H1 (cell line): ENCODE measurements at regions not wholly inside any gene's neighbourhood (a gene's known extent, or its start where the extent isn't known, plus 50 kb on each side); places are given as distances from the start of the nearest gene placed in this dataset.

Experiments
- CTCF ChIA-PET: fragments of 300-600 bp; sonication (Branson Sonifier 250); formaldehyde crosslinking; loops from one replicate; lab custom pipeline; 2021; ENCODE audit not compliant: partially characterized antibody; lab: Charles Lee
- POLR2A ChIA-PET: fragments of 300-600 bp; sonication (Branson Sonifier 250); formaldehyde crosslinking; loops from one replicate; lab custom pipeline; 2021; ENCODE audit warnings: inconsistent platforms; ENCODE audit not compliant: partially characterized antibody; lab: Charles Lee
- DNase-seq, 2 experiments: peaks; one replicate each; pipeline versions ENCODE4 v3.0.0 to v3.0.0-alpha.2; 2010 to 2022; ENCODE audit warnings: low spot score in 2 of 2, low read depth in 1 of 2, mixed read lengths in 1 of 2
- FAIRE-seq: peaks from 2 replicates; lab custom pipeline; 2011; peaks lifted over from hg19 to GRCh38; lab: Jason Lieb, UNC
- H2AFZ ChIP-seq: 2 replicates; pipeline ENCODE4 v1.8.1; 2012; ENCODE audit warnings: low read length, inconsistent platforms
- H2AK5ac ChIP-seq: 2 replicates; pipeline ENCODE4 v1.6.1; 2013; ENCODE audit warnings: low read depth, low read length
- H2BK120ac ChIP-seq: replicated peaks from 2 replicates; pipeline ENCODE3; 2013; ENCODE audit warnings: low read depth, low read length, inconsistent platforms
- H2BK12ac ChIP-seq: 2 replicates; pipeline ENCODE4 v1.6.1; 2013; ENCODE audit warnings: low read depth, low read length
- H2BK15ac ChIP-seq: 2 replicates; pipeline ENCODE4 v1.6.1; 2013; ENCODE audit warnings: low read length
- H2BK20ac ChIP-seq: 2 replicates; pipeline ENCODE4 v1.6.1; 2013; ENCODE audit warnings: low read length
- H2BK5ac ChIP-seq: 2 replicates; pipeline ENCODE4 v1.6.1; 2013; ENCODE audit warnings: low read depth, low read length
- H3K14ac ChIP-seq: 2 replicates; pipeline ENCODE4 v1.6.1; 2013; ENCODE audit warnings: inconsistent platforms; ENCODE audit not compliant: insufficient read length
- H3K18ac ChIP-seq: 2 replicates; pipeline ENCODE4 v1.6.1; 2013; ENCODE audit warnings: low read length; ENCODE audit errors: extremely low read depth
- H3K23ac ChIP-seq: 2 replicates; pipeline ENCODE4 v1.6.1; 2013; ENCODE audit warnings: inconsistent platforms; ENCODE audit not compliant: insufficient read length
- H3K23me2 ChIP-seq: 2 replicates; pipeline ENCODE4 v1.6.1; 2013; ENCODE audit warnings: low read depth, low read length
- H3K27ac ChIP-seq: 2 replicates; pipeline ENCODE4 v1.6.1; 2011; ENCODE audit warnings: low read depth, low read length, inconsistent platforms
- H3K27me3 ChIP-seq, 4 experiments: replicated peaks in 1 of 4; 1 replicate in 1 of 4; 2 replicates in 3 of 4; pipeline versions ENCODE4 v1.6.1 to v1.8.1; 2011 to 2013; ENCODE audit warnings: low read length in 3 of 4, mild to moderate bottlenecking in 3 of 4, inconsistent platforms in 2 of 4, mixed read lengths in 2 of 4, moderate library complexity in 1 of 4; ENCODE audit not compliant: control insufficient read depth in 3 of 4, insufficient read depth in 3 of 4; ENCODE audit errors: extremely low read depth in 1 of 4
- H3K36me3 ChIP-seq, 4 experiments: 2 replicates each; pipeline versions ENCODE4 v1.6.1 to v1.8.1; 2011 to 2013; ENCODE audit warnings: mild to moderate bottlenecking in 4 of 4, low read length in 3 of 4, moderate library complexity in 2 of 4, control low read depth in 1 of 4, inconsistent platforms in 1 of 4; ENCODE audit not compliant: insufficient read depth in 4 of 4, control insufficient read depth in 2 of 4
- H3K4ac ChIP-seq: replicated peaks from 2 replicates; pipeline ENCODE3; 2013; ENCODE audit warnings: low read length, low read depth, mixed read lengths, inconsistent platforms; ENCODE audit not compliant: insufficient read length
- H3K4me1 ChIP-seq, 4 experiments: replicated peaks in 1 of 4; 1 replicate in 1 of 4; 2 replicates in 3 of 4; pipeline versions ENCODE4 v1.6.1 to v1.8.1; 2011 to 2013; ENCODE audit warnings: low read length in 3 of 4, inconsistent platforms in 2 of 4, mixed read lengths in 1 of 4; ENCODE audit not compliant: insufficient read depth in 4 of 4, control insufficient read depth in 3 of 4
- H3K4me2 ChIP-seq, 2 experiments: 2 replicates each; pipeline versions ENCODE4 v1.6.1 to v1.8.1; 2011 to 2013; ENCODE audit warnings: low read depth in 2 of 2, low read length in 2 of 2, control low read depth in 1 of 2, inconsistent platforms in 1 of 2, mild to moderate bottlenecking in 1 of 2; ENCODE audit not compliant: insufficient read depth in 1 of 2
- H3K4me3 ChIP-seq, 4 experiments: fragments of 200-600, 300-600 bp in 1 of 4; sonication (generic), shearing (Covaris generic), sonication (Bioruptor Twin) in 1 of 4; 2 replicates each; pipeline versions ENCODE4 v1.5.1 to v1.8.1; 2011 to 2016; ENCODE audit warnings: low read length in 4 of 4, low read depth in 3 of 4, control low read depth in 2 of 4, inconsistent platforms in 2 of 4, mild to moderate bottlenecking in 2 of 4, mixed read lengths in 1 of 4, moderate library complexity in 1 of 4; ENCODE audit not compliant: insufficient read depth in 2 of 4; ENCODE audit errors: extremely low read depth in 1 of 4
- H3K56ac ChIP-seq: replicated peaks from 2 replicates; pipeline ENCODE3; 2013; ENCODE audit warnings: low read depth, mild to moderate bottlenecking, mixed read lengths, low read length, inconsistent platforms; ENCODE audit not compliant: insufficient read length
- H3K79me1 ChIP-seq: 2 replicates; pipeline ENCODE4 v1.6.1; 2013; ENCODE audit warnings: low read depth, low read length, control low read depth
- H3K79me2 ChIP-seq, 2 experiments: 2 replicates each; pipeline versions ENCODE4 v1.6.1 to v1.8.1; 2012 to 2013; ENCODE audit warnings: low read length in 2 of 2, mild to moderate bottlenecking in 2 of 2, inconsistent platforms in 1 of 2; ENCODE audit not compliant: insufficient read depth in 2 of 2, control insufficient read depth in 1 of 2
- H3K9ac ChIP-seq, 4 experiments: replicated peaks in 1 of 4; 1 replicate in 1 of 4; 2 replicates in 3 of 4; pipeline versions ENCODE4 v1.6.1 to v1.8.1; 2011 to 2013; ENCODE audit warnings: low read depth in 3 of 4, low read length in 3 of 4, control low read depth in 2 of 4, mild to moderate bottlenecking in 2 of 4, moderate library complexity in 2 of 4, inconsistent platforms in 1 of 4; ENCODE audit errors: extremely low read depth in 1 of 4
- H3K9me3 ChIP-seq, 2 experiments: 2 replicates each; pipeline versions ENCODE4 v1.6.1 to v1.8.1; 2012 to 2013; ENCODE audit warnings: mild to moderate bottlenecking in 2 of 2, moderate library complexity in 2 of 2, control low read depth in 1 of 2, inconsistent platforms in 1 of 2, low read depth in 1 of 2, low read length in 1 of 2, mixed read lengths in 1 of 2; ENCODE audit not compliant: insufficient read depth in 2 of 2
- H4K20me1 ChIP-seq, 2 experiments: replicated peaks in 1 of 2; 2 replicates each; pipeline versions ENCODE3 to v1.8.1; 2011 to 2013; ENCODE audit warnings: inconsistent platforms in 2 of 2, low read length in 2 of 2, mild to moderate bottlenecking in 1 of 2; ENCODE audit not compliant: insufficient read depth in 2 of 2, control insufficient read depth in 1 of 2
- H4K5ac ChIP-seq: 2 replicates; pipeline ENCODE4 v1.6.1; 2013; ENCODE audit warnings: low read length, low read depth, mixed read lengths, inconsistent platforms; ENCODE audit not compliant: insufficient read length
- H4K8ac ChIP-seq: 2 replicates; pipeline ENCODE4 v1.8.0; 2013; ENCODE audit warnings: mild to moderate bottlenecking, moderate library complexity, low read length, inconsistent platforms; ENCODE audit not compliant: insufficient read depth; ENCODE audit errors: extremely low read depth
- H4K91ac ChIP-seq: replicated peaks from 2 replicates; pipeline ENCODE3; 2013; ENCODE audit warnings: low read length, mixed read lengths, inconsistent platforms; ENCODE audit not compliant: insufficient read length
- CHD1 ChIP-seq: IDR thresholded peaks from 2 replicates; pipeline ENCODE4 v1.6.1; 2012; ENCODE audit warnings: low read depth, low read length, improper control_type of control experiment
- CREB1 ChIP-seq: IDR thresholded peaks from 2 replicates; pipeline ENCODE4 v1.6.1; 2012; ENCODE audit warnings: inconsistent platforms
- RAD21 ChIP-seq, 2 experiments: IDR thresholded peaks in 1 of 2; conservative IDR thresholded peaks in 1 of 2; 2 replicates each; pipeline ENCODE4 v1.6.1; 2011; ENCODE audit warnings: low read depth in 2 of 2, low read length in 2 of 2, improper control_type of control experiment in 1 of 2, inconsistent platforms in 1 of 2, mild to moderate bottlenecking in 1 of 2, moderate library complexity in 1 of 2
- WGBS, 2 experiments: shearing (Covaris generic) in 1 of 2; methylation state at CpG; one replicate each; pipeline versions ENCODE4 v1.1.6 to v1.1.7; 2013 to 2015; ENCODE audit warnings: low lambda C conversion rate in 2 of 2, mixed read lengths in 2 of 2, inconsistent platforms in 1 of 2, low coverage in 1 of 2, missing lambda C conversion rate in 1 of 2; ENCODE audit not compliant: insufficient replicate concordance in 2 of 2, insufficient coverage in 1 of 2, insufficient read length in 1 of 2; ENCODE audit errors: extremely low coverage in 1 of 2, missing lambda C conversion rate in 1 of 2; 5-methylcytosine and 5-hydroxymethylcytosine counted together

DNA sequence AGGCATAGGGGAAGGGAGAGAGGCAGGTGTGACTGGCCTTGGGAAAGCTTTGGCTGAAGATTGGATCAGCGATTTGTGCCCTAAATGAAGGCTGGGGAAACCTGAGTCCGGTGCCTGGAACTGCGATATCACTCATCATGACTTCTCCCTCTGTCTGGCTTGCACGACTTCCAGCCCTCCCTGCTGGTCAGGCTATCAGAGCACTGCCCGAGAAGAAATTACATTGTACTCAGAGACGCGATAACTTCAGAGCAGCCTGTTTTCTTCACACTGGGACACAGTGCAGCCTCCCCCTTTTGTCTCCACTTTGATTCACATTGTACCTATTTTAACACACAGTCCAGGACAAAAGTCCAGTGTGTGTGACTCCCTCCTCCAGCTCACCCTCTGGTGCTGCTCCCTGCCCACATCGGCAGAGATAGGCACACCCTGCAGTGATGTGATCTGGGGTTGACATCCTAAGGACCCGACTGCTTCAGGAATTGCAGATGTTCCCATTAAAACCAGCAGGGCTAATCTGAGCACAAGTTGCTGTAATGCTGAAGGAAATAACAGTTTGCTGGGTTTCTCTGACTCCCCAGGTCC, 62.1 kb upstream of the CADM1 start:
- Histone ChIP-seq H3K27me3 (no peaks in the 10 kb centered on the region), H2BK5ac (no peak overlapping the region), H2AFZ (no peak overlapping the region), H3K23ac (no peak overlapping the region), H4K20me1 (no peaks in the 10 kb centered on the region), H3K4ac (no peak overlapping the region), H4K8ac (no peak overlapping the region), H2BK120ac (no peak overlapping the region), H2BK12ac (peak overlapping the region; percentile 2; the same call in 1 of the 2 replicates), H2AK5ac (no peak overlapping the region; the same call in 1 of the 2 replicates), H2BK15ac (no peak overlapping the region), H3K27ac (no peak overlapping the region), H3K36me3 (no peaks in the 10 kb centered on the region), H3K9ac (no peak overlapping the region), H3K14ac (no peak overlapping the region), H3K18ac (no peak overlapping the region), H2BK20ac (no peak overlapping the region), H3K23me2 (no peaks in the 10 kb centered on the region), H3K56ac (no peak overlapping the region), H4K91ac (no peak overlapping the region), H3K4me2 (no peak overlapping the region), H3K9me3 (no peaks in the 10 kb centered on the region), H3K4me1 (no peaks in the 10 kb centered on the region), H4K5ac (no peak overlapping the region), H3K79me2 (no peaks in the 10 kb centered on the region), H3K79me1 (no peaks in the 10 kb centered on the region), H3K4me3 (no peak overlapping the region)
- WGBS, 2 experiments, result 87% methylated on average over 9 of the region's 9 CpGs; no CpG with 5 or more reads in 1 of the 2 experiments
- DNase-seq, result no peak
- CTCF ChIA-PET, result interaction anchor here (1.6 kb wide), 1 partner anchor 38 kb away, joined by 3 read pairs; no protein-coding TSS in a partner anchor
- POLR2A ChIA-PET, result no interaction called here
- no peak for FAIRE-seq
- TF ChIP-seq RAD21 (IDR thresholded peaks at IDR 0.05 in 1 of 2, conservative IDR thresholded peaks at IDR 0.05 in 1 of 2; ENCODE audit: low read depth in 2 of 2, low read length in 2 of 2) (no peak), CREB1 (no peak), CHD1 (no peak)
